ENCODE measurements at regions not wholly inside any gene's neighbourhood (a gene's known extent, or its start where the extent isn't known, plus 50 kb on each side); places are given as distances from the start of the nearest gene placed in this dataset.

DNA sequence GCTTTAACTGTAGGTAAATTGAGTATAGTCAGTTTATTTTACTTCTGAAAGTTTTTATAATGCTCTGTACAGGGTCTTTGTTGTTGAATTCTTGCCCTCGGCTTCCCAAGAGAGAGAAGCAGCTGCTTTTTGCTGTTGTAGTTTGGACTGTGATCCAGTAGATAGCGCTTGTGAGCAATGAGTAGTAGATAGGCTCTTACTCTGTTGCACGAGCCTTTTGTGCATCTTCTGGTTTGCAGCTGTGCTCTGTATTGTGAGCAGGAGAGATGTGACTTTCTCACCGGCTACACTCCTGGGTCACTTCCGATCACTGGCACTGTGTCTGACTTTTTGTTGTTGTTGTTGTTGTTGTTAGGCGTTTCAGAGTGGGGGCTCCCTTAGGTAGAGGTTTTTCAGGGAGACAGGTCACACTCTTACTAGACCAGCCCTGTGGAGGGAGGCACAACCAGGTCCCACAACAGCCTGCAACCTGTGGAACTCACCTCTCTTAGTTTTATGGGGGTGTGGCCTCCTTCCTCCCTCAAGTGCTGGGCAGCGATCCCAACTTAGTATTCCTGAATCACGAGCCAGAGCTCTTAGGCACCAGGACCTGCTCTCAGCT, 822.1 kb upstream of the GALNTL6 start:
- H3K4me3 ChIP-seq (ENCODE audit: low read depth, low read length), result no peak overlapping the region
- DNase-seq (ENCODE audit: low read depth), result peak; percentile 67
- TF ChIP-seq, protein P1, sequence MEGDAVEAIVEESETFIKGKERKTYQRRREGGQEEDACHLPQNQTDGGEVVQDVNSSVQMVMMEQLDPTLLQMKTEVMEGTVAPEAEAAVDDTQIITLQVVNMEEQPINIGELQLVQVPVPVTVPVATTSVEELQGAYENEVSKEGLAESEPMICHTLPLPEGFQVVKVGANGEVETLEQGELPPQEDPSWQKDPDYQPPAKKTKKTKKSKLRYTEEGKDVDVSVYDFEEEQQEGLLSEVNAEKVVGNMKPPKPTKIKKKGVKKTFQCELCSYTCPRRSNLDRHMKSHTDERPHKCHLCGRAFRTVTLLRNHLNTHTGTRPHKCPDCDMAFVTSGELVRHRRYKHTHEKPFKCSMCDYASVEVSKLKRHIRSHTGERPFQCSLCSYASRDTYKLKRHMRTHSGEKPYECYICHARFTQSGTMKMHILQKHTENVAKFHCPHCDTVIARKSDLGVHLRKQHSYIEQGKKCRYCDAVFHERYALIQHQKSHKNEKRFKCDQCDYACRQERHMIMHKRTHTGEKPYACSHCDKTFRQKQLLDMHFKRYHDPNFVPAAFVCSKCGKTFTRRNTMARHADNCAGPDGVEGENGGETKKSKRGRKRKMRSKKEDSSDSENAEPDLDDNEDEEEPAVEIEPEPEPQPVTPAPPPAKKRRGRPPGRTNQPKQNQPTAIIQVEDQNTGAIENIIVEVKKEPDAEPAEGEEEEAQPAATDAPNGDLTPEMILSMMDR (IDR thresholded peaks at IDR 0.05; ENCODE audit: insufficient read depth, low read depth, low read length, missing control alignments), result peak; percentile 71

DNA sequence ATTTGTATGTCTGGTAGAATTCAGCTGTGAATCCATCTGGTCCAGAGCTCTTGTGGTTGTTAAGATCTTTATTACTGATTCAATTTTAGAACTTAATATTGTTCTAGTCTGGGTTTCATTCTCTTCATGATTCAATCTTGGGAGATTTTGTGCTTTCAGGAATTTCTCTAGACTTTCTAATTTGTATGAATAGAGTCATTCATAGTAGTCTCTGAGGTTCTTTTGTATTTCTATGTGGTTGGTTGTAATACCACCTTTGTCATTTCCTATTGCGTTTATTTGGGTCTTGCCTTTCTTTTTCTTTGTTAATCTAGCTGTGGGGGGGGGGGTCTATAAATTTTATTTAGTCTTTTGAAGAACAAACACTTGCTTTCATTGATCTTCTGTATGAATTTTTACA, 824.8 kb upstream of the GALNTL6 start:
- DNase-seq (ENCODE audit: low read depth), result no peak
- no peak overlapping the region for H3K4me3 ChIP-seq (ENCODE audit: low read depth, low read length)
- TF ChIP-seq, protein P1 (IDR thresholded peaks at IDR 0.05; ENCODE audit: insufficient read depth, low read depth, low read length, missing control alignments), result no peak

DNA sequence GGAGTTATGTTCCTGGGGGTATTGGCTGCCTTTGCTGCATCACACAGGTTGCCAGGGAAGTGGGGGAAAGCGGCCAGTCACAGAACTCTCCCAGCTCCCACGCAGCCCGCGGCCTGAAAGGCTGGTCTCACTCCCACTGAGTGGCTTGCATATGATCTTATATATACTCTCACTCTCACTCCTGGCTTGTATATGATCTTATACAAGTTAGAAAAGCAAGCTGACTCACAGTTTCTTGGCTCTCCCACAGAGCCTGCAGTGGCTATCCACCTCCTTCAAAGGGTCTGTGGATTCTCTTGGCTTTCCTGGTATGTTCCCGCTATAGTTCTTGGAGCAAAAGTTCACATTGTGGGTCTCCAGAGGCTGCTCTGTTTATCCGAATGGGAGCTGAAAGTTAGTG, 833.5 kb upstream of the GALNTL6 start:
- TF ChIP-seq, protein P1 (IDR thresholded peaks at IDR 0.05; ENCODE audit: insufficient read depth, low read depth, low read length, missing control alignments), result no peak
- no peak overlapping the region for H3K4me3 ChIP-seq (ENCODE audit: low read depth, low read length)
- DNase-seq (ENCODE audit: low read depth), result no peak

DNA sequence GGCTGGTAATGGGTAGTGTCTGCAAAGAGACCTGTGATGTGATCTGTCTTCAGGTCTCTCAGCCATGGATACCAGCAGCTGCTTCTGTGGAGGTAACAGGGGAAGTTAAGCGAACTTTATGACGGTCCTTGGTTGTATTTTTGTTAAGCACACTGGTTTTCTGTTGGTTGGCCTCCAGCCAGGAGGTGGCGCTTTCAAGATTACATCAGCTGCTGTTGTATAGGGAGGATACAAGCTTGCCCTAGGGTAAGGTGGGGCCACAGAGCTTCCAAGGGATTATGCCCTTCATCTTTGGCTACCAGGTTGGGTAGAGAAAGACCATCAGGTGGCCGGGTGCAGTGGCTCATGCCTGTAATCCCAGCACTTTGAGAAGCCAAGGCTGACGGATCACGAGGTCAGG, 834.2 kb upstream of the GALNTL6 start:
- TF ChIP-seq, protein P1 (IDR thresholded peaks at IDR 0.05; ENCODE audit: insufficient read depth, low read depth, low read length, missing control alignments), result no peak
- no peak overlapping the region for H3K4me3 ChIP-seq (ENCODE audit: low read depth, low read length)
- peak; percentile 7 for DNase-seq (ENCODE audit: low read depth)

DNA sequence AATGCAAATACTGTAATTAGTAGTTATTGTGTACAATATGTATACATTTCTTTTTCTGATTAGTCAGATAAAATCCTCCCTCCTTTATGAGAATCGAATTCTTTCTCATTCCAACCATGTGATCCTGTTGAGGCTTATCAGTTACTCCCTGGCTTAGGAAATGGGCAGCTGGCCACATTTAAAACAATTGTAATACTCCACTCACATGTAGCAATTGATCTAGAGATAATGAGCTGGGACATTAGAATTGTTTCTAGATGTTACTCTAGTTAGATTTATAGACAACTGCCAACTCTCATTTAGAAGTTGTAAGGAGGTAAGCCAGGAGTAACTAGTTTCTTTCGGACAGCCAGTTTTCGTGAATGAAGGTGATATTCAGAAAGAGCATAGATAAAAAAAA, 859.3 kb upstream of the AADAT start:
- no peak for DNase-seq (ENCODE audit: low read depth)
- TF ChIP-seq, protein P1 (IDR thresholded peaks at IDR 0.05; ENCODE audit: insufficient read depth, low read depth, low read length, missing control alignments), result no peak
- no peak overlapping the region for H3K4me3 ChIP-seq (ENCODE audit: low read depth, low read length)

DNA sequence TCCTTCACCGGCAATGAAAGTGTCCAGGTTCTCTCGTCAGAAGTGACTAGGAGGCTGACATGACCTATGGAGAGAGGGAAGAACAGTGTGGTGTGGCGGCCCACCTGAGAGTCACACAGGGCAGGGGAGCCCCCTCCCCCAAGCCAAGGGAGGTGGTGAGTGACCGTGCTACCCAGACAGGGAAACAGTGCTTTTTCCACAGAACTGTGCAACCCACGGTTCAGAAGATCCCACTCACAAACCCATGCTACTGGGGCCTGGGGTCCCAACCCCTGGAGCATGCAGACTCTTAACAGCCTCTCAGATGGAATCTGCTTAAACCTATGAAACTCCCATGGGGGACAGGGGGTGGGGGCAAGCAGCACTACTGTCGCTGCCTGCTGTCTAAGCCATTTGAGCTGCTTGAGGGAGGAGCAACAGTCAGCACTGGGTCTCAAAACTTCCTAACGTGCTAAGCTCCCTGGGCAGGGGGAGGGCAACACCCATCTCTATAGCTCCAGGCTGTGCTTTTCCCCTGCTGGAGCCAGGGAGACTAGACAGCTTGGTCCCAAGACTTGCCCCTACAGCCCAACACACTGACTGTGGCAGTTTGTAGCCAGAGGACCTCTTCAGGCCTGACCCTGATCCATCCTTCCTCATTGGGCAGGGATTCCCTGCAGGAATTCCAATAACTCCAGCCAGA, 850.4 kb upstream of the AADAT start:
- TF ChIP-seq, protein P1 (IDR thresholded peaks at IDR 0.05; ENCODE audit: insufficient read depth, low read depth, low read length, missing control alignments), result no peak
- no peak for DNase-seq (ENCODE audit: low read depth)
- no peak overlapping the region for H3K4me3 ChIP-seq (ENCODE audit: low read depth, low read length)

DNA sequence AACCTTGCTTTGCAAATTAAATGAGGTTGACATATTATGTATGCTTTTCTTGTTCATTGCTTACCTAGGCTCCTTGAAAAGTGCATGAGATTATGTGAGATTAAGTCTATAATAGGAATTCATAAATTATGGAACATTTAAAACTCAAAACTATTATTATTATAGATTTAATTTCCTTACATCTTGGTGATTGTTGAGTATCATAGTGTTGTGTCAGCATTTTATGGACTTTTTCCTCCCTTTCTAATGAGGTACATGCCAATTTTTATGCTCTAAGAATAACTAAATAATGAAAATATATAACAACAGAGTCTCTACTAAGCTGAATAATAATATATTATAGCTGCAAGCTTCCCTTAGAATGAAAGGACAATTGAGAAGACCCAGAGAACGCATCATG, 848.8 kb upstream of the AADAT start:
- DNase-seq (ENCODE audit: low read depth), result no peak
- TF ChIP-seq, protein P1 (IDR thresholded peaks at IDR 0.05; ENCODE audit: insufficient read depth, low read depth, low read length, missing control alignments), result no peak
- H3K4me3 ChIP-seq (ENCODE audit: low read depth, low read length), result no peak overlapping the region
